ENCODE measurements at regions not wholly inside any gene's neighbourhood (a gene's known extent, or its start where the extent isn't known, plus 50 kb on each side); places are given as distances from the start of the nearest gene placed in this dataset.

DNA sequence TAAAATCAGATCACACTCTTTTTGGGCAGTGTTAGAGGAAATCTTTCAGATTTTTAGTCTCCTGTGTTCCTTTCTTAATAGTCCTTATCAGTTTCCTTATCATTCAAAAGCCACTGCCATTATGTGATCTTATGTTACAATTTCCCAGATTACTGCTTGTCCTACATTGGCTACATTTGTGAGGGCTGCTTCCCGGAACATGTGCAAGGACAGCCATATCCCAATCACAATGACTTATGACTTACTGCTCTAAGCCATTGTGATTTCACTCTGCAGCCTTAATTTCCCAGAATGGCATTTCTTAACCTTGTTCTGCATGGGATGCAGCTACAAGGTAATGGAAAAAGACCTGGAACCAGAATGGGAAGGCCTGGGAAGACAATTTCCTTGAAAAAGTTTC, 125.1 kb upstream of the PPP2R3A start:
- Histone ChIP-seq H3K9me3 (no peaks in the 10 kb centered on the region), H3K4me3 (no peak overlapping the region), H3K27ac (no peak overlapping the region), H3K27me3 (no peaks in the 10 kb centered on the region), H3K36me3 (no peaks in the 10 kb centered on the region), H3K4me1 (no peaks in the 10 kb centered on the region)
- DNase-seq (ENCODE audit: extremely low spot score in 2 of 2), result no peak
- TF ChIP-seq, protein P1, sequence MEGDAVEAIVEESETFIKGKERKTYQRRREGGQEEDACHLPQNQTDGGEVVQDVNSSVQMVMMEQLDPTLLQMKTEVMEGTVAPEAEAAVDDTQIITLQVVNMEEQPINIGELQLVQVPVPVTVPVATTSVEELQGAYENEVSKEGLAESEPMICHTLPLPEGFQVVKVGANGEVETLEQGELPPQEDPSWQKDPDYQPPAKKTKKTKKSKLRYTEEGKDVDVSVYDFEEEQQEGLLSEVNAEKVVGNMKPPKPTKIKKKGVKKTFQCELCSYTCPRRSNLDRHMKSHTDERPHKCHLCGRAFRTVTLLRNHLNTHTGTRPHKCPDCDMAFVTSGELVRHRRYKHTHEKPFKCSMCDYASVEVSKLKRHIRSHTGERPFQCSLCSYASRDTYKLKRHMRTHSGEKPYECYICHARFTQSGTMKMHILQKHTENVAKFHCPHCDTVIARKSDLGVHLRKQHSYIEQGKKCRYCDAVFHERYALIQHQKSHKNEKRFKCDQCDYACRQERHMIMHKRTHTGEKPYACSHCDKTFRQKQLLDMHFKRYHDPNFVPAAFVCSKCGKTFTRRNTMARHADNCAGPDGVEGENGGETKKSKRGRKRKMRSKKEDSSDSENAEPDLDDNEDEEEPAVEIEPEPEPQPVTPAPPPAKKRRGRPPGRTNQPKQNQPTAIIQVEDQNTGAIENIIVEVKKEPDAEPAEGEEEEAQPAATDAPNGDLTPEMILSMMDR (IDR thresholded peaks at IDR 0.05), result no peak
- no peak for TF ChIP-seq POLR2A (IDR thresholded peaks at IDR 0.05)
- TF ChIP-seq POLR2AphosphoS5 (IDR thresholded peaks at IDR 0.05; ENCODE audit: insufficient read depth in 1 of 2, low read depth in 1 of 2), result no peak
- intact Hi-C loops (cut with DNase I), result no loop called here

DNA sequence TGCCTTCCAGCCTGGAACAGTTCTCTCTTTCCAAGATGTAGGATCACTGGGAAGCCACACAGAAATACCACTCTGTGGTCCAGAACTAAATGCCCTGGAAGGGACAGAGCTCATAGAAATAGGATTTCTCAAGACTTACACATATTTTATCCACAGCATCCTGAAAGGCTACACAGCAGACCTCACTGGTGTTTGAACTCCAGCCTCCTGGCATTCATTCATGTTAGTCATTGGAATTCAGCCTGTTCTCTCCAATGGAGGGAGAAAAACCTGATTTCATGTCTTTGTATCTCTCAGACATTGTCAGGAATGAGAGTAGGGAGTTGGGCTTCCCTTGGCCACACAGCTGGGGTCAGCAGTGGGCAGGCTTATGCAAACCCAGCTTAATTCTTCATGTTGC, 121.1 kb upstream of the PPP2R3A start:
- Histone ChIP-seq H3K36me3 (no peaks in the 10 kb centered on the region), H3K9me3 (no peaks in the 10 kb centered on the region), H3K4me1 (no peaks in the 10 kb centered on the region), H3K27ac (no peak overlapping the region), H3K4me3 (no peak overlapping the region), H3K27me3 (no peaks in the 10 kb centered on the region)
- DNase-seq (ENCODE audit: extremely low spot score in 2 of 2), result no peak
- TF ChIP-seq POLR2AphosphoS5 (IDR thresholded peaks at IDR 0.05; ENCODE audit: insufficient read depth in 1 of 2, low read depth in 1 of 2) (no peak), POLR2A (IDR thresholded peaks at IDR 0.05) (no peak)
- TF ChIP-seq, protein P1 (IDR thresholded peaks at IDR 0.05), result no peak
- intact Hi-C loops (cut with DNase I), result no loop called here

DNA sequence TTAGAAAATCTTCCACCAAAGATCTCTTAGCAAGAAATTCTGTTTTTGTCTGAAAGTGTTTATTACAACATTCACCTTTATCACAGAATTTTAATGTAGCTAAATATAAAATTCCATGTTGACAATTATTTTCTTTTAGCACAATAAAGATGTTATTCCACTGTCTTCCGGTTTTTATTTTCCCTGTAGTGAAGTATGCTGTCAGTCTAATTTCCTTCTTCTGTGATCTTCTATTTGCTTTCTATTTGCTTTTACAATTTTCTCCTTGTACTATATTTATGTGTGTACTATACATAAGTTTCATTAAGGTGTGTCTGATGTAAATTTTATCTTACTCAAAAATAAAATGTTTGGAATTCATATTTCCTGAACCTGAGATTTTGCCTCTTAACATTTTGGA, 117.5 kb upstream of the PPP2R3A start:
- no peaks in the 10 kb centered on the region for H3K4me1 ChIP-seq
- no peak for DNase-seq (ENCODE audit: extremely low spot score in 2 of 2)
- H3K9me3 ChIP-seq, result no peaks in the 10 kb centered on the region
- H3K27me3 ChIP-seq, result no peaks in the 10 kb centered on the region
- intact Hi-C loops (cut with DNase I), result no loop called here
- no peak overlapping the region for H3K27ac ChIP-seq
- no peak for TF ChIP-seq POLR2A (IDR thresholded peaks at IDR 0.05)
- TF ChIP-seq POLR2AphosphoS5 (IDR thresholded peaks at IDR 0.05; ENCODE audit: insufficient read depth in 1 of 2, low read depth in 1 of 2), result no peak
- TF ChIP-seq, protein P1 (IDR thresholded peaks at IDR 0.05), result no peak
- no peak overlapping the region for H3K4me3 ChIP-seq
- no peaks in the 10 kb centered on the region for H3K36me3 ChIP-seq

DNA sequence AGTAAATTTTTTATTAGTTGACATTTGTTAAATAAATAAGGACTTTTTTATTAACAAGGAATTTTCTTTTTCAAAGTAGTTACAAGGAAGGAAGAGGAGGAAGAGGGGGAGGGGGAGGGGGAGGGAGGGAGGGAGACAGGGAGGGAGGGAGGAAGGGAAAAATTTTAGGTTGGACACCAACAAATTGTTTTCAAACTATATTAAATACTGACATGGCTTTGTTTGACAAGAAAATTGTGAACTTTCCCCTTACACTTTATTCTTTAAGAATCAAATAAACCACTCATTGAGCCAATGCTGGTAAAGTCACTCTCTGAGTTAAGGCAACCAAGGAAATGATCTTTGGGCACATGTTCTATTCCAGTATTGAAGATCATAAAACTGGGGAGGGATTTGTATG, 115.7 kb upstream of the PPP2R3A start:
- intact Hi-C loops (cut with DNase I), result no loop called here
- no peaks in the 10 kb centered on the region for H3K4me1 ChIP-seq

More for the DNA sequence above, 115.7 kb upstream of the PPP2R3A start:
- DNase-seq (ENCODE audit: extremely low spot score in 2 of 2), result no peak
- no peak for TF ChIP-seq POLR2A (IDR thresholded peaks at IDR 0.05)
- no peak for TF ChIP-seq POLR2AphosphoS5 (IDR thresholded peaks at IDR 0.05; ENCODE audit: insufficient read depth in 1 of 2, low read depth in 1 of 2)
- TF ChIP-seq, protein P1 (IDR thresholded peaks at IDR 0.05), result no peak
- H3K36me3 ChIP-seq, result no peaks in the 10 kb centered on the region
- no peaks in the 10 kb centered on the region for H3K27me3 ChIP-seq
- no peak overlapping the region for H3K4me3 ChIP-seq
- no peak overlapping the region for H3K27ac ChIP-seq
- no peaks in the 10 kb centered on the region for H3K9me3 ChIP-seq
